ENCODE measurements at regions not wholly inside any gene's neighbourhood (a gene's known extent, or its start where the extent isn't known, plus 50 kb on each side); places are given as distances from the start of the nearest gene placed in this dataset.

GRCh38 chr7:106978425-106979420, 65.8 kb upstream of the PRKAR2B start:
- peak; percentile 33 for TF ChIP-seq CTCF (conservative IDR thresholded peaks at IDR 0.05; ENCODE audit: low read depth, low read length)
- DNase-seq (ENCODE audit: low read depth), result no peak
- no peak overlapping the region for H3K4me3 ChIP-seq (ENCODE audit: low read depth, low read length)

- no peak overlapping the region for H3K4me3 ChIP-seq (ENCODE audit: low read depth, low read length)
- DNase-seq (ENCODE audit: low read depth), result no peak
- TF ChIP-seq CTCF (conservative IDR thresholded peaks at IDR 0.05; ENCODE audit: low read depth, low read length), result no peak
Observed at GRCh38 chr7:106979551-106980357, 64.8 kb upstream of the PRKAR2B start.

GRCh38 chr7:106980358-106980685, 64.2 kb upstream of the PRKAR2B start:
- no peak overlapping the region for H3K4me3 ChIP-seq (ENCODE audit: low read depth, low read length)
- TF ChIP-seq CTCF (conservative IDR thresholded peaks at IDR 0.05; ENCODE audit: low read depth, low read length), result no peak
- DNase-seq (ENCODE audit: low read depth), result no peak

GRCh38 chr7:106982415-106982814, 62.1 kb upstream of the PRKAR2B start:
- no peak overlapping the region for H3K4me3 ChIP-seq (ENCODE audit: low read depth, low read length)
- TF ChIP-seq CTCF (conservative IDR thresholded peaks at IDR 0.05; ENCODE audit: low read depth, low read length), result no peak
- DNase-seq (ENCODE audit: low read depth), result no peak

GRCh38 chr7:106984034-106984433, 60.5 kb upstream of the PRKAR2B start:
- TF ChIP-seq CTCF (conservative IDR thresholded peaks at IDR 0.05; ENCODE audit: low read depth, low read length), result no peak
- H3K4me3 ChIP-seq (ENCODE audit: low read depth, low read length), result no peak overlapping the region
- DNase-seq (ENCODE audit: low read depth), result no peak

- no peak overlapping the region for H3K4me3 ChIP-seq (ENCODE audit: low read depth, low read length)
- no peak for TF ChIP-seq CTCF (conservative IDR thresholded peaks at IDR 0.05; ENCODE audit: low read depth, low read length)
- no peak for DNase-seq (ENCODE audit: low read depth)
Observed at GRCh38 chr7:106986450-106986977, 58.0 kb upstream of the PRKAR2B start.
